ENCODE measurements at regions not wholly inside any gene's neighbourhood (a gene's known extent, or its start where the extent isn't known, plus 50 kb on each side); places are given as distances from the start of the nearest gene placed in this dataset.

- DNase-seq (ENCODE audit: low spot score), result no peak
These were observed 343.3 kb upstream of the AKR1E2 start for GRCh38 chr10:4482659-4483058.

DNA sequence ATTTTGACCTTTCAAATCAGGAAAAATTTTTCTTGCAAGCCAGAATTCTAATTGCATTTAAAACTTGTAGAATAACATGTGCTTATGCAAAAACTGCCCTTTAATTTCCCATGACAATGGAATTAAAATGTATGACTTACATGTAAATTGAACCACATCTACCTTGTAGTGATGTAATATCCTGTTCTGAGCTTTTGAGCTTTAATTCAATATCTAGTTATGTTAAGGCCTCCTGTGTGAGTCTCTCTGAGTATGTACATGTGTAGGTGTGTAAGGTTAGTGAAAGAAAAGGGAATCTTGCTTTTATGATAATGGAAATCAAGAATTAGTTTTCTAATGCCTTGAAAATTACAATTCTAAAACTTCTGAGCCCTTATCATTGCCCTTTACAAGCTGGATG lies 344.8 kb upstream of the AKR1E2 start:
- no peak for DNase-seq (ENCODE audit: low spot score)

DNA sequence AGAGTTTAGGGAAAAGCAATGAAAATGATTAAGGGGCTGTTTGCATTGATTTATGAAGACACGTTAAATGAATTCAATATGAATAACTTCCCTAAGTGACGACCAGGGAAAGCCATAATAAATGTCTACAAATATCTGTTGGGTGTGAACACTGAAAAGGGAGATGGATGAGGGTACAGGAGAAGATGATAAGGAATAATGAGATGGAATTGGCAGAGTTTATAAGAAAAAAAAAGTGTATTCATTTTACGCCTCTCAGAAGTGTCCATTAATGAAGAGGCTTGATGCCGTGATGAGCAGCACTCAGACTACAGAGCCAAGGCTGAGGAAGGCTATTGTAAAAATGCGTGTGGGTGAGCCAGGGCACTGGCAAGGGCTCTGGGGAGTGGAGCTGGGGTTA lies 346.7 kb upstream of the AKR1E2 start:
- no peak for DNase-seq (ENCODE audit: low spot score)

- DNase-seq (ENCODE audit: low spot score), result no peak
These were observed 348.3 kb upstream of the AKR1E2 start for GRCh38 chr10:4477664-4478063.

DNA sequence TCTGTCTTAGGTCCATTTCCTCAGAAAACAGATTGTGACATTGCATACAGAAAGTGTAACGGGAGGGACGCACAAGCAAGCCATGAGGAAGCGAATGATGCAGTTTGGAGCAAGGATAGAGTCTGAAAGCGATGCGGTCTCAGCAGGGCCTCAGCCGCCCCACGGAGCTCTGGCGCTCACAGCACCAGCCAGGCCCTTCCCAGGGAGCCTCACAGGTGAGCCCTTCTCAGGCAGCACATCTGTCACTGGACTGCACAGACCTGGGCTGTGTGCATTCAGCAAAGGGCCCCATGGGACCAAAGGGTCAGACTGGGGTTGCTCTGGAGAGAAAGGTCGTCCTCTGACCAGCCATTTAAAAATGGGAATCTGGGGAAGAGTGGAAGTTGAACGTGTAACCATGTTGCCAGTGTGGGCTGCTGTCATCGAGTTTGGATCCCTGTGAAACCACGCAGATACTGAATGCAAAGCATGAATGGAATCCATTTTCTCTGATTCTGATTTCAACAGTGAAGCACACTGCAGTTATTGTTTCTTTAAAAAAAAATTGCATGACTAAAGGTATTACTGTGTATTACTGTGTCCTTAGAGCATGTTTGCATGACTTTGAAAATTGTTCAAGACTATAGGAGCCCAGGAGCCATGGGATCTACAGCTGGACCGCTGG lies 350.0 kb upstream of the AKR1E2 start:
- no peak for DNase-seq (ENCODE audit: low spot score)

- no peak for DNase-seq (ENCODE audit: low spot score)
These were observed 351.2 kb upstream of the AKR1E2 start for GRCh38 chr10:4474829-4475228.

DNA sequence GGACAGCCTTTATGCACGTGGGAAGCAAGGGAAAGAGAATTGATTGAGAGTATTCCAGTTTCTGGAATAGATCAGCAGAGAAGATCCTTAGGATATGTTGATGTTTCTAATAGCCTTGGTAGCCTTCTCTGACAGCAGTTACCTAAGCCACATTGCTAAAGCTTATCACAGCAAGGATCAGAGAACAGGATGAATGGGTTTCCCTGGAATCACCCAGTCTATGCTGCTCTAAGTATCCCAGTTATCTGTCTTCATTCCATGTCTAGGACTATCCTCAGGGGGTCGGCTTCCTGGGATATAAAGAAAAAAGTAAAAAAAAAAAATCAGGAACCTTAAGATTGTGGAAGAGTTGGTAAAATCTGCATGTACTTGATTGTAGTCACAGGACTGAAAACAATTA lies 352.0 kb upstream of the AKR1E2 start:
- DNase-seq (ENCODE audit: low spot score), result no peak

- no peak for DNase-seq (ENCODE audit: low spot score)
These were observed 353.7 kb upstream of the AKR1E2 start for GRCh38 chr10:4472190-4472904.

- no peak for DNase-seq (ENCODE audit: low spot score)
These were observed 355.7 kb upstream of the AKR1E2 start for GRCh38 chr10:4470231-4470835.

GRCh38 chr10:4467481-4467880 lies 358.5 kb upstream of the AKR1E2 start:
- DNase-seq (ENCODE audit: low spot score), result no peak

DNA sequence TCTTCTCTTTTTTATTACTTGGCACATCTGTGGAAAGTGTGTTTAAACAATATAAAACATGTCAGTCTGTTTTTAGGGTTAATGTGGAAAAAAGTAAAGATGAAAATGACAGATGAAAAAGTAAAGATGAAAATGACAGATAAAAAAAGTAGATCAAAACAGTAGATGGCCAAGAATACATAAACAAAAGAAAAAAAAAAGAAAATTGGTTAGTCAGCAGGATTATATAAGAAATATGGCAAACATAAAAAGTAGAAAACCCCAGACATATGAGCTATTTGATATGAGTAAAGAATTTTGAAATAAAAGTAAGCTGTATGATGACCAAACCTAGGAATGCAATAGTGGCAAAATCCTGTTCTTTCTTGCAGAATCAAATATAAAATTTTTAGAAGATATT lies 365.7 kb upstream of the AKR1E2 start:
- DNase-seq (ENCODE audit: low spot score), result no peak

GRCh38 chr10:4459531-4459930 lies 366.5 kb upstream of the AKR1E2 start:
- no peak for DNase-seq (ENCODE audit: low spot score)

GRCh38 chr10:4457597-4457996 lies 368.4 kb upstream of the AKR1E2 start:
- no peak for DNase-seq (ENCODE audit: low spot score)

- no peak for DNase-seq (ENCODE audit: low spot score)
These were observed 369.2 kb upstream of the AKR1E2 start for GRCh38 chr10:4456776-4457175.

- no peak for DNase-seq (ENCODE audit: low spot score)
These were observed 369.7 kb upstream of the AKR1E2 start for GRCh38 chr10:4456279-4456678.

DNA sequence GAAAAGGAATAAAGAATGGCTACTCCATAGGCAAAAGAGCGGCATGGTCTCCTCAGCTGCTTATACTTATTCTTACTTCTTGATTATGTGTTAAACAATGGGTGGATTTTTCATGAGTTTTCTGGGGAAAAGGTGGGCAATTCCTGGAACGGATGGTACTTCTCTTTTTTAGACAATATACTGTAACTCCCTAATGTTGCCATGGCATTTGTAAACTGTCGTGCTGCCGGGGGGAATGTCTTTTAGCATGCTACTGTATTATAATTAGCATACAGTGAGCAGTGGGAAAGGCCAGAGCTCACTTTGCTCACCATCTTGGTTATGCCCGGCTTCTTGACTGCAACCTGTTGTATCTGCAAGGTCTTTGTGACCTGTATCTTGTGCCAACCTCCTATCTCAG lies 372.1 kb upstream of the AKR1E2 start:
- DNase-seq (ENCODE audit: low spot score), result no peak

- no peak for DNase-seq (ENCODE audit: low spot score)
These were observed 372.7 kb upstream of the AKR1E2 start for GRCh38 chr10:4453276-4453675.

- DNase-seq (ENCODE audit: low spot score), result no peak
These were observed 374.8 kb upstream of the AKR1E2 start for GRCh38 chr10:4450981-4451908.

DNA sequence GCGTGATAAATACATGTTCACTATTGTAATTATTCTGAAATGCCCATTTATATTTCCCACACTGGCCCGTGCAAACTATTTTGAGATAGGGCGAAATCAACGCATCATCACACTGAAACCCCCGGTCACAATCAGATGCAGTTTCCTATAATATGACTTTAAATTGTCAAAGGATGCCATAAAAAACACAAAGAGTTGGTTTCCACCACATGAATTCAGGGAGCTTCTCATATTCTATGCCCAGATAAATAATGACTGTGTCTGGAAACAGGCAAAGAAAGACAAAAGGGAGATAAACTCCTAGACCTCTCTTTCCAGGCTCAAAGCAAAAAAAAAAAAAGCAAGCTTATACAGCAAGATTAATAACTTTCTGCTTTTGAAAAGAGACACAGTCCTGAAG lies 375.8 kb upstream of the AKR1E2 start:
- no peak for DNase-seq (ENCODE audit: low spot score)

DNA sequence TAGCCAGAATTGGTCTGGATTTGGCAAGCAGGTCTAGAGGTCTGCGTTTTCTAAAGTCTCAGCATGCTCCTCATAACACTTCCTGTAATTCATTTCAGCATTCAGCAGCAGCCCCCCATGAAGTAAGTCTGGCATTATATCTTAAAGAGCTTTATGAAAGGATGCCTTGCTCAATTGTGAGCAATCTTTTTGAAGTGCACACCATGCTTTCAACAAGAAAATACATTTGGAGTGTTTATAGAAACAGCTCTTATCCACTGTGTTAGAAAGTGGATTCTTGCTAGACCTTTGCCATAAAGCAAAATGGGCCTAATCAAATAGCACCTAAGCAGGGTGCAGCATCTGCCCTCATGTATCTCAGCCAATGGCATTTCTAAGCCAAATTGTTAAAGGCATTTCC lies 378.0 kb upstream of the AKR1E2 start:
- no peak for DNase-seq (ENCODE audit: low spot score)

- DNase-seq (ENCODE audit: low spot score), result no peak
These were observed 382.6 kb upstream of the AKR1E2 start for GRCh38 chr10:4443419-4443818.

- no peak for DNase-seq (ENCODE audit: low spot score)
These were observed 383.7 kb upstream of the AKR1E2 start for GRCh38 chr10:4442296-4442695.

All from iPS-NIHi11 (cell line).